ENCODE measurements at regions not wholly inside any gene's neighbourhood (a gene's known extent, or its start where the extent isn't known, plus 50 kb on each side); places are given as distances from the start of the nearest gene placed in this dataset.
A peak's percentile ranks its signal among the peaks of the same experiment; 100 is the strongest.

DNA sequence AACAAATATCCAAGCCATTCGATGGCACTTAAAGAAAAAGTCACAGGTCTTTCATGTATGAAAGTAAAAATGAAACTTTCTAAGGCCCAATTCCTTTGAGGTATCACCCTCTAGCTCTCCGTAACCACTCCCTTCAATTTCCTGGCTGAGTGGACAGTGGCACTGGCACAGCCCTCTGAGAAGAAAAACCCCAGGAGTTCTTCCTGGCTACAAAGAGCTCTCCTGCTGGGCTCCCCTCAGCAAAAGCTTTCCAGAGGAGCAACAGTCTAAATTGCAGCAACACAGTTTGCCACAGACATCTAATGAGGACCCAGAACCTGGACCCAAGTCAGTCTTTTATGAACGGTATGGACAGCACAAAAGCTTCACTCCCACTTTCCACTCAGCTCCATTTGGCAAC lies 71.8 kb downstream of the FUNDC1 start:
- no peak for DNase-seq

DNA sequence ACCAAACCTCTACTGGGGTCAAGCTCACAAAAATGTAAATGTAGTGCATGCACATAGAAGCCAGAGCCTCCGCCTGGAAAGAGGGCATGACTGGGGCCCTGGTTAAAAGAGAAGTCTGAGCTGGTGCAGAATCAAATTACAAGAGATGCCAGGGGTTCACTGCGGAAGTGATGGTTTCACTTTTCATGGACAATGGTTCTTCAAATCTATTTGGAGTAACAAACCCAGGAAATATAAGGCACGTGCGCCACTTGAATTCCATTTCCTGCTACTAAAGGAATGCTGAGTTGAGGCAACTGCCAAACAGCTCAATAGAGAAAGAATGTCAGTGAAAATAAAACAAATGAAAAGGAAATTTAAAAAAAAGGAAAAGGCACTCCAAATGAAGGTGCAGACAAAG lies 79.8 kb downstream of the FUNDC1 start:
- no peak for DNase-seq

DNA sequence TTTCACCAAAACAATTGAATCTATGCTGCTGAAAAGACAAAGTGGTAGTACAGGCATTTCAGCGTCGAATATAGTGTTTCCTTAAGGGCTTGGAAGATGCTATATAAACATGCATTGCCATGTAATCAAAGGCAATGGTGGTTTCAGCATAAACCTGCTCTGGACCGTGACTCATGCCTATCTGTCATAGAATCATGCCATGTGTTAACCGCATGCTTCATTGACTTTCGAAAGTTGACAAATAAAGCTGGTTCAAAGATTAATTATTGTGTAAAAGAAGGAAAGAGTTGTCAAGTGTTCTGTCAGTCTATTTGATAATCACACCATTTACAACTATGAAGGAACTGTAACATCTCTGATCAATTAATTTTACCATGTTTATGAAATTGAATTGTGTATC lies 83.2 kb downstream of the FUNDC1 start:
- DNase-seq = no peak

DNA sequence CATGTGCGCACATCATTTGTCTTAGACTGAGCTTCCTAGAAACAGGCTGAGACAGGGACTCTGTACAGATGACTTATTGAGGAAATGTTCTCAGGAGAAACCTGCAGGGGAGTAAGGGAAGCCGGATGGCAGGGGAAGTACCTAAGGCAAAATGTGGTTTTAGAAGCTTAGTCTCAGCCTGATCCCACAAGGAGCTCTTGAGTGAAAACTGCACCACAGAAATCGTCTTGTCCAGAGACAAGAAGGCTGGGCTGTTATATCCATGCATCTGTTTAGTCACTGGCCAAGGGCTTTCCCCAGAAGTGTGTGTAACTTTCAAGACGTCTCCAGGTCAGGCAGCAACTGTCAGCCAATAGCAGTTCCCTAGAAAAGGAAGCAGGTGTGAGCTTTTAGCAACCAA lies 86.0 kb downstream of the FUNDC1 start:
- DNase-seq = no peak

DNA sequence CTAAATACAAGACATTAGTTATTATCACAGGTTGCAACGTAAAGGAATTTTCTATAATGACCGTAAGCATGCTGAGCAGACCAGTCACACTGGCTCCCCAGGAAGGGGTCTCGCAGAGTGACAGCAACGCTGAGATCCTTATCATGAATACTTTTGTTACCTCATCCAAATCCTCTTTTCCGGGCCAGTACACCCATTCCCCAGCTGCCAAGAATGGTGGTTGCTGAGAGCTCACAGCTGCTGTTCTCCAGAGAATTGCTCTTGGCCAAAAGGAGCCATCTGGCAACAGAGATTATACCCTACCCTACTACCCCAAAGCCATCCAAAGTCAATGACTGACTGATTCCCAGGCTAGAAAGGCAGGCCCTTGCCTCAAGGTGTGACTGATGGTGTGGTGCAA lies 91.6 kb downstream of the FUNDC1 start:
- no peak for DNase-seq

DNA sequence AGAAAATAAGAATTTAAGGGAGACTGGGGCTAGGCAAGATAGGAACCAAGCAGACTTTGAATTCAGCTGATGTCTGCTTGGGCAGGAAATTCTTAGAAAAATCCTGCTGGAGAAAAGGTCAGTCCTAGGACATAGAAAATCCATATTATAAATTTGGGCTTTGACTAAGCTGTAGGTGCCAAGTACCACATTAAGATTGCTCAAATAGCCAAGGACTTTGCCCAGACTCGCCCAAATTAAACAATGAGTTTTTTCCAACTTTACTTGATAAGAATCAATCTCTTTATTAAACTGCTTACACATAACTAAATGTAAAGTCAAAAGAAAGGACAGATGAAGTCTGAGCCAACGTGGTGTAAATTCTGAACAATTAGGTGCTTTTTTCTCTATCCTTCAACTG lies 95.4 kb downstream of the FUNDC1 start:
- DNase-seq = no peak

DNA sequence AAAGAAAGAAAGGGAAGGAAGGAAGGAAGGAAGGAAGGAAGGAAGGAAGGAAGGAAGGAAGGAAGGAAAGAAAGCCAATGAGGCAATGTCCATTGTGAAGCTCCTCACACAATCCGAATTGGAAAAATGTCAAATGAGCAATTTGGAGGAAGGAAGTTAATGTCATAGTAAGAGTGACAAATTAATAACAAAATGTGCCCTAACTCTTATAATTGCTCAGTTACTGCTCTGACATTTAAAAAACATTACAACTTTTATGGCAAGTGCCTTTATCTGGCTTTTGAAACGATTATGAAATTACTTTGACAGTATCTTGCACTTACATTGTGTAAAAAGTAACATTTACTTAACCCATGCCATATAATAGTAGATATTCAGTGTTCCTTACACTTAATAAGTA lies 96.5 kb upstream of the EFHC2 start:
- no peak for DNase-seq

DNA sequence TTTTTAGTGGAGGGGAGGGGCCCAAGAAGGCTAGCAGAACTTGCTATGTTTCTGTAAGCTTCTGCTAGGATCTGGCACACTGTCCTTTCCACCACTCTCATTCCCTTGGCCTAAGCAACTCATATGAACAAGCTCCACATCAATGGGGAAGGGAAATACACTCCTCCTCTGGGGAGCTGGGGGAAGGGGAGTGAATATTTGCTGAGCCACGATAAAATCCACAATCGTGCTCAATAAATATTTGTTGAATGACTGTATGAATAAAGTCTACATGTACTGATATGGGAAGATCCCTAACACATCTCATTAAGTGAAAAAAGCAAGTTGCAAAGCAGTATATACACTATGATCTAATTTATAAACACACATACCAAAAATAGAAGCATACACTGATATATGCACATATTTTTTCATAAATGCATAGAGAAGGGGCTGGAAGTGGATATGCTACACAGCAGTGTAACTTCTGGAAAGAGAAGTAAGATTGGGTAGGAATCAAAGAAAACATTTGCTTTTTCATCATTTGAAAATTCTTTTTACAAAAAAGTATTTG lies 95.8 kb upstream of the EFHC2 start:
- no peak for DNase-seq

DNA sequence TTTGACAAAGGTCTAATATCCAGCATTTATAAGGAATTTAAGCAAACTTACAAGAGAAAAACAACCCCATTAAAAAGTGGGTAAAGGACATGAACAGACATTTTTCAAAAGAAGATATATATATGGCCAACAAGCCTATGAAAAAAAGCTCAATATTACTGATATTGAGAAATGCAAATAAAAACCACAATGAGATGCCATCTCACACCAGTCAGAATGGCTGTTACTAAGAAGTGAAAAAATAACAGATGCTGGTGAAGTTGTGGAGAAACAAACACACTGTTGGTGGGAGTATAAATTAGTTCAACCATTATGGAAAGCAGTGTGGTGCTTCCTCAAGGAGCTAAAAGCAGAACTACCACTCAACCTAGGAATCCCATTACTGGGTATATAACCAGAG lies 91.6 kb upstream of the EFHC2 start:
- no peak for DNase-seq

DNA sequence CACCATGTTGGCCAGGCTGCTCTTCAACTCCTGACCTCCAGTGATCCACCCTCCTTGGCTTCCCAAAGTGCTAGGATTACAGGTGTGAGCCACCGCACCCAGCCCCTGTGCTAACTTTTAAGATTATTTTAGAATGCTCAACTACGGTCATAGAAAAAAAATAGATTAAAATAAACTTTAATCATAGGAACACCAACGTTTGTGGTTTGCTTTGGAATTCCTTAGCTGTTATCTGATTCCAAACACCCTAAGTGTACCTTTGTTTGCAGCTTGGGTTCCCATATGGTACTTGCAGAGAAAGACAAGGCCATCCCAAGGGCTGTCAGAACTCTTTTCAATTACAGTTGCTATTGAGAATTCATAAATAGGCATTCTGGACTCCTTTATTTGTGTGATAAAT lies 90.1 kb upstream of the EFHC2 start:
- no peak for DNase-seq

DNA sequence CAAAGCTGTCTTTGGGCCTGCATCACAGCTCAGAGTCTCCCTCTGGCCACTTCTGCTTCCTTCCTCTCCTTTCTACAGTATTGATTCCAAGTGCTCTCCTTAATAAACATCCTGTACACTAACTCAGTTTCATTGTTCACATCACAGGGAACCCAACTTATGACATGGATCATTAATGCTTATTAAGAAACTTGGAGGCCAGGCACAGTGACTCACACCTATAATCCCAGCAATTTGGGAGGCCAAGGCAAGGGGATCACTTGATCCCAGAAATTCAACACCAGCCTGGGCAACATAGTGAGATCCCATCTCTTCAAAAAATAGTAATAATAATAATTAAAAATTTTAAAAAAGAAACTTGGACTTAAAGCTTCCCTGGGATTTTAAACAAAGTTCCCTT lies 89.2 kb upstream of the EFHC2 start:
- no peak for DNase-seq

DNA sequence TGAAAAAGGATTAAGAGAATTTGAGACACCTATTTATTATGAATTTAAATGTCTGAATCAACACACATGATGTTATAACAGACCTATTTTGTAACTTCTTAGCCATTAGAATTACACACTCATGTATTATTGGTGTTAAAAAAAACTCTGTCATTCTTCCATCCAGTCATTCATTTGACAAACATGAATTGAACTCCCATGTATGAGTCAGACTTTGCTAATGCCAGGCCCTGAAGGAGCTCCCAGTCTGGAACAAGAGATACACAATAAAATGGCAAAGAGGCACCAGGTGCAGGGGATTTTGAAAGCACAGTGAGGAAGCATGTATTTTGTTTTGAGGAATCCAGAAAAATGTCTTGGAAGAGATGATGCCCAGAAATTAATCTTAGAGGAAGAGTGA lies 87.7 kb upstream of the EFHC2 start:
- peak; percentile 47 for DNase-seq

DNA sequence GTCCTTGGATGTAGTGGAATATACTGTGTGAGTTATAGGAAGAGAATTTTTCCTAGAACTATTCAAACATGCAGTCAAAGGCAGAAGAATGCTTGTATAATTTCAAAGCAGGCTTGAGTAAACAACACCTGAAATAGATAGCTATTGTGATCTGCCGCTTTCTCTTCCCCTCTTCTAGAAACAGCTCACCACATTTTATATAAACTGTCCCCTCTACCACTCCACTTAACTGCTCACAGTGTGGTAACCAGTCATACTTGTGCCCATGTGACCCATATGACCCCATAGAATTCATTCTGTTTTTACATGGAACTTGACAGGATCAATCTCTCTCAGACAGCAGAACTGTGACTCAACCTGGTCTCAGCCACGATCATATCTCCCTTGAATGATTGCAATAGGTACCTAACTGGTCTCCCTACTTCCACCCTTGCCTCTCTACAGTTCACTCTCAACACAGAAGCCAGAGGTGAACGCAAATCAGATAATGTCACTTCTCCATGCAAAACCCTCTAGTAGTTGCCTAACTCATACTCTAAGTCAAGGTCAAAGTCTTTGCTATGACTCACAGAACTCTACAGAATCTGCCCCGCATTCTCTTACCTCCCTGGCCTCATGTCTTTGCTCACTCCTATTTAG lies 85.6 kb upstream of the EFHC2 start:
- DNase-seq = peak; percentile 40

DNA sequence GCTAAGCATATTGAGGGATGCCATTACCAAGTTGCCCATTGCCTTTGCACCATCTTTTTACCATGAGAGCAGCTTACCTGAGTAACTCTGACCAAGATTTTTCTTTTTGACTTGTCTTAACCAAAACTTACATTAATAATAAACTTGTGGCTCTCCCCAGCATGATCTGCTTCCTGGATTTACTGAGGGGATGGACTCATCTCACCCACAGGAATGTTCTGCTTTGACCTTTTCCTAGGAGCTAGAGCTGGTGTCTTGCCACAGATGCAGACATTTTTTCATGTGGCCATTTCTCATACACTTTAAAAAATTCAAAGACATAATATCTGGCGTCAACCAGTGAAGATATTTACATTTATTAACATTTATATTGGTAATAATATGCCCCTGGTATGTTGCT lies 79.2 kb upstream of the EFHC2 start:
- DNase-seq = no peak

DNA sequence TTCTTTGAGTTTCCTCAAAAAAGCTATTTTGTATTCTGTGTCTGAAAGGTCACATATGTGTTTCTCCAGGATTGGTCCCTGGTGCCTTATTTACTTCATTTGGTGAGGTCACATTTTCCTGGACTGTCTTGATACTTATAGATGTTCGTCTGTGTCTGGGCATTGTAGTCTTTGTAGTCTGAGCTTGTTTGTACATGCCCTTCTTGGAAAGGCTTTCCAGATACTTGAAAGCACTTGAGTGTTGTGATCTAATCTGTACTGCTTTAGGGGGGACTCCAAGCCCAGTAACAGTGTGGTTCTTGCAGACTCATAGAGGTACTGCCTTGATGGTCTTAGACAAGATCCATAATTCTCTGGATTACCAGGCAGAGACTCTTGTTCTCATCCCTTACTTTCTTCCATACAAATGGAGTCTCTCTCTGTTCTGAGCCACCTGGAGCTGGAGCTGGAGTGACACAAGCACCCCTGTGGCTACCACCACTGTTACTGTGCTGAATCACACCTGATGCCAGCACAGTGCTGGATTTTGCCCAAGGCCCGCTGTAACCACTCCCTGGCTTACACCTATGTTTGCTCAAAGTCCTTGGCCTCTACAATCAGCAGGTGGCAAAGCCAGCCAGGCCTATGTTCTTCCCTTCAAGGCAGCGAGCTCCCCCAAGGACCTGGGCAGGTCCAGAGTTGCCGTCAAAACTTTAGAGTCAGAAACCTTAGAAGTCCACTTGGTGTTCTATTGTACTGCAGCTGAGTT lies 72.3 kb upstream of the EFHC2 start:
- DNase-seq = no peak

DNA sequence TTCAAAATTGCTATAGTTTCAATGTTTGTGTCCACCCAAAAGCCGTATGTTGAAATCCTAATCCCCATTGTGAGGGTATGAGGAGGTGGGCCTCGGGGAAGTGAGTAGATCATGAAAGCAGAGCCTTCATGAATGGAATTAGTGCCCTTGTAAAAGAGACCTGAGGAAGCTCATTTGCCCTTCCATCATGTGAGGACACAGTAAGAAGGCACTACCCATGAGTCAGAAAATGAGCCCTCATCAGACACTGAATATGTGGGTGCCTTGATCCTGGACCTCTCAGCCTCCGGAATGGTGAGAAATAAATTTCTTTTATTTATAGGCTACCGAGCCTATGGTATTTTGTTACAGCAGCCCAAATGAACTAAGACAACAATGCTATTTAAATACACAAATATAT lies 57.7 kb upstream of the EFHC2 start:
- peak; percentile 1 for DNase-seq

DNA sequence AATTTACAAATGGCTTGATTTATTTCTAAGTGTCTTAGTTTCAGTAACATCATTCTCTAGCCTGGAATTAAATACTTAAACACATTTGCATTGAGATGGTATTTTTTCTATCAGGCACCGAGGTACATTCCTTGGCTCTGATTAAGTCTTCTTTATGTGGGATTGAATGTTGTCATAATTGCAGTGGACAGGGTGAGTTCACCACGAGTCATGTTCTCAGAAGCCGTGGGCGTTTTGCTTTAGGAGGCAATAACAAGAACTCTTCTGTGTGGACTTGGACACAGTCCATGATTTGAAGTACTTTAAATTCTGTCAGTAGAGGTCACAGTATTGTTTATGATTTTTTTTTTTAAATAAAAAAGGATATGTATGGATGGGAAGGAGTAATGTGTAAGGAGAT lies 57.1 kb upstream of the EFHC2 start:
- DNase-seq = peak; percentile 14

DNA sequence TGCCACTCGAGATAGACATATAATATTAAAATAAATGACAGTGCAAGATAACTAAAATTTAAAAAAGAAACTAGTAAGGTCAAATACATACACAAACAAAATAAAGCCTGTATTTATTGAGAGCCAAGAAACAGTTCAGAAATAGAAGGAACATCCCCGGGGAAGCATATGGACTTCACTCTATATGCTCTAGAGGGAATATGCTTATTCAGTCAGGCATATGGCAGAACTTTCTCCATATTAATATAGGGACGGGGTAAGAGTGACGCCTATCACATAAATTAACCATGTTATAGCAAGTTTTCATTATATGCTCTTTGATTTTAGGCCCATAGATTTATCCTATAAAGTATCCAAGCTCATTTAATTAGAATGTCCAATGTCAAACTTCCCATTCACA lies 56.7 kb upstream of the EFHC2 start:
- DNase-seq = no peak
